Chondrocyte (in vitro differentiated cells): ENCODE measurements at regions not wholly inside any gene's neighbourhood (a gene's known extent, or its start where the extent isn't known, plus 50 kb on each side); places are given as distances from the start of the nearest gene placed in this dataset.

ENCODE experiments used
- DNase-seq: peaks from one replicate; pipeline ENCODE4 v3.0.0; 2021; ENCODE audit warnings: mixed read lengths, low spot score
- H3K27ac Mint-ChIP-seq: one replicate; pipeline ENCODE4 v1.8.0; 2021; ENCODE audit warnings: mild to moderate bottlenecking, moderate library complexity, mixed read lengths; ENCODE audit not compliant: unreplicated experiment
- H3K27me3 Mint-ChIP-seq: 2 replicates; pipeline ENCODE4 v1.8.0; 2021; ENCODE audit warnings: low read depth, mixed read lengths
- H3K36me3 Mint-ChIP-seq: 2 replicates; pipeline ENCODE4 v1.8.0; 2021; ENCODE audit warnings: low read depth, mixed read lengths
- H3K4me1 Mint-ChIP-seq: 2 replicates; pipeline ENCODE4 v1.8.0; 2021; ENCODE audit warnings: low read depth, mild to moderate bottlenecking, mixed read lengths
- H3K4me3 Mint-ChIP-seq: one replicate; pipeline ENCODE4 v1.8.0; 2021; ENCODE audit warnings: mild to moderate bottlenecking, moderate library complexity, mixed read lengths; ENCODE audit not compliant: unreplicated experiment
- H3K9me3 Mint-ChIP-seq: 2 replicates; pipeline ENCODE4 v1.8.0; 2021; ENCODE audit warnings: low read depth, mixed read lengths
- CTCF ChIP-seq: fragments of 200-600 bp; sonication (generic); IDR thresholded peaks from 2 replicates; pipeline ENCODE4 v1.5.0; 2021; ENCODE audit warnings: antibody characterized with exemption, mild to moderate bottlenecking, moderate library complexity

- no peak for DNase-seq
- Mint-ChIP-seq H3K27me3 (no peaks in the 10 kb centered on the region), H3K4me1 (no peaks in the 10 kb centered on the region), H3K36me3 (no peaks in the 10 kb centered on the region), H3K27ac (no peak overlapping the region), H3K4me3 (no peak overlapping the region), H3K9me3 (no peaks in the 10 kb centered on the region)
- no peak for TF ChIP-seq CTCF
Measured at GRCh38 chr5:3186156-3186555, 409.5 kb upstream of the IRX1 start.

GRCh38 chr5:3185488-3185887 is 410.1 kb upstream of the IRX1 start:
- no peak for DNase-seq
- H3K4me1 Mint-ChIP-seq, result no peaks in the 10 kb centered on the region
- H3K27ac Mint-ChIP-seq, result no peak overlapping the region
- no peak overlapping the region for H3K4me3 Mint-ChIP-seq
- H3K9me3 Mint-ChIP-seq, result no peaks in the 10 kb centered on the region
- TF ChIP-seq CTCF, result no peak
- H3K36me3 Mint-ChIP-seq, result no peaks in the 10 kb centered on the region
- H3K27me3 Mint-ChIP-seq, result no peaks in the 10 kb centered on the region

- no peaks in the 10 kb centered on the region for H3K4me1 Mint-ChIP-seq
- H3K9me3 Mint-ChIP-seq, result no peaks in the 10 kb centered on the region
- no peak overlapping the region for H3K27ac Mint-ChIP-seq
- no peak for DNase-seq
- TF ChIP-seq CTCF, result no peak
- no peak overlapping the region for H3K4me3 Mint-ChIP-seq
- H3K36me3 Mint-ChIP-seq, result no peaks in the 10 kb centered on the region
- H3K27me3 Mint-ChIP-seq, result no peaks in the 10 kb centered on the region
Measured at GRCh38 chr5:3182133-3182876, 413.3 kb upstream of the IRX1 start.

- Mint-ChIP-seq H3K9me3 (peaks cover 2% of the 10 kb centered on the region), H3K4me3 (no peak overlapping the region), H3K4me1 (no peaks in the 10 kb centered on the region), H3K27ac (no peak overlapping the region), H3K36me3 (no peaks in the 10 kb centered on the region), H3K27me3 (no peaks in the 10 kb centered on the region)
- no peak for DNase-seq
- no peak for TF ChIP-seq CTCF
Measured at GRCh38 chr5:3181671-3182070, 414.0 kb upstream of the IRX1 start.

- no peak overlapping the region for H3K27ac Mint-ChIP-seq
- no peak for TF ChIP-seq CTCF
- no peaks in the 10 kb centered on the region for H3K4me1 Mint-ChIP-seq
- no peak for DNase-seq
- H3K27me3 Mint-ChIP-seq, result no peaks in the 10 kb centered on the region
- peaks cover 2% of the 10 kb centered on the region for H3K9me3 Mint-ChIP-seq
- no peaks in the 10 kb centered on the region for H3K36me3 Mint-ChIP-seq
- H3K4me3 Mint-ChIP-seq, result no peak overlapping the region
Measured at GRCh38 chr5:3180636-3181035, 415.0 kb upstream of the IRX1 start.
